HG03439 (cell line): ENCODE measurements at regions not wholly inside any gene's neighbourhood (a gene's known extent, or its start where the extent isn't known, plus 50 kb on each side); places are given as distances from the start of the nearest gene placed in this dataset.

Experiments
- ATAC-seq: cut with Tn5 transposase; IDR thresholded peaks from one replicate; pipeline ENCODE4 v1.9.1; 2021; ENCODE audit warnings: mild to moderate bottlenecking, moderate library complexity; ENCODE audit not compliant: unreplicated experiment

DNA sequence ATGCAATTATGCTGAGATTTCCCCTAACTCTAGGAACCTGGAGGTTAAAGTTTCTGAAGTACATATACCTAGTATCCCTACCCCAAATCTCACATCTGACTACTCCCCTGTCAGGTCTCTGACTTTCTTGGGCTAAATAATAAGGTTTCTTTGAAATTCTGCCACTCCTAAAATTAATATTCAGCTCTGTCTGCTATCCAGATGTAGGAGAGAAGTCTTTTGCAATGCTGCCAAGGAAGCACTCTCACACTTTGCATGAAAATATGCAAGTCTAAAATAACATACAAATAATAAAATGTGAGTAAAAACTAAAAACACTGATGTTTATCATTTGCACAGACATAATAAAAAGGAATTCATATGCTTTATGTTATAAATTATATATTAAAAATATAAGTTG lies 196.9 kb upstream of the LRFN5 start:
- ATAC-seq = no peak

DNA sequence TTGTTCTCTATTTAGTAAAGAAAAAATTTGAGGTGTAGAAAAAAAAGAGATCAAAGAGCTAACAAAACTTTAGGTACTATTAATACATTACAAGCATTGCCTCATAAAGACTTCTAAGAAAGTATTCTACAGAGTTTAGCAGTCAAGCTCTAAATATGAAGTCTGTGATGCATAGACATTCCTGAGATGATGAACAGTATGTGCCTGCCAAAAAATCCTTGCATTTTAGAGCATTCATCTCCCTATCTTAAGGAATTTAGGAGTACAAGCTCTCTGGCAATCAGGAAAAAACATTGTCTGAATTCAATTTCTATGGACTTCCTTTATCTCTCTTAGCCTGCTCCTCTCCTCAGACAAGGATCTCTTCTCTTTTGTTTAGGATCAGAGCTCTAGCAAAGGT lies 202.6 kb upstream of the LRFN5 start:
- ATAC-seq = no peak

DNA sequence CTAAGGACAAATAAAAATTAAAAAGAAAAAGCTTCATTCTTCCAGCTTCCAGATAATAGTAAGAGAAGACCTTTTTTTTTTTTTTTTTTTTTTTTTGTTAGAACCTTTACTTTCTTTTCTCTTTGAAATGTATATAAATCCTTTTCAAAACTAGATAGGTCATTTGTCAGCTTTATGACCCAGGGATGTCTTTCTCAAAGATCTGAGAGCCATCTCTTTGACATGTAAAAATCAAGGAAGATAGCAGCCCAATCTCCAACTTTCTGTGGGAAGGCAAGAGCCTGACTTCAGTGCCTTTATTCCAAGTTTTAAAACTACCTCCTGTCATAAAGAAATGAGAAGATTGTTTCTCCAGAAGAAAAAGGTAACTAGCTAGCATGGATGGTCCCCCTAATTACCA lies 203.3 kb upstream of the LRFN5 start:
- no peak for ATAC-seq

DNA sequence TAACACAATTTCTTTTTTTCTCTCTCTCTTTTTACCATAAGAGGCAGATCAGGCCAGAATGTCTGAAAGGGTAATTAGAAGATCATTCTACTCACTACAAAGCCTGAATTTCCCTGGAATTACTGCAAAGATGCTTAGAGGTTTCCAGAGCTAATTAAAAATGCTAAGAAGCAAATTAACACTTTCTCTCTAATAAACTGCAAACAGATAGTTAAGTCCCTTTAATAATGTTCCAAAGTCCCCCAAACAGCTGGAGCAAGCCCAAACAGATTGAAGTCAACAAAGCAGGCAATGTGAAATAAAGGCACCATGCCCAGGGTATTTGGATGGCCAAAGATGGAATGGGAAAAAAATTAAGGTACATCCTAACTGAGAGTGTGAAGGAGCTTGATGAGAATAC lies 208.8 kb upstream of the LRFN5 start:
- no peak for ATAC-seq

DNA sequence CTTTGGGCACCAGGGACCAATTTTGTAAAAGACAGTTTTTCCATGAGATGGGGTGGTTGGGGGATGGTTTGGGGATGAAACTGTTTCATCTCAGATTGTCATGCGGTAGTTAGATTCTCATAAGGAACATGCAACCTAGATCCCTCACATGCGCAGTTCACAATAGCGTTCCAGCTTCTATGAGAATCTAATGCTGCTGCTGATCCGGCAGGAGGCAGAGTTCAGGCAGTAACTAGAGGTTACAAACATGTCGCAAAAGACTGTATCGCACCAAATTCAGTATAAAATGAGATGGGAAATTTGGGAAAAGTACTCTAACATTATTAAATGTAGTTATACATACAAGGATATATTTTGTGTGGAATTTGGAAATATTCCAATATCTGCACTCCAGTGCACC lies 213.2 kb upstream of the LRFN5 start:
- ATAC-seq = no peak

DNA sequence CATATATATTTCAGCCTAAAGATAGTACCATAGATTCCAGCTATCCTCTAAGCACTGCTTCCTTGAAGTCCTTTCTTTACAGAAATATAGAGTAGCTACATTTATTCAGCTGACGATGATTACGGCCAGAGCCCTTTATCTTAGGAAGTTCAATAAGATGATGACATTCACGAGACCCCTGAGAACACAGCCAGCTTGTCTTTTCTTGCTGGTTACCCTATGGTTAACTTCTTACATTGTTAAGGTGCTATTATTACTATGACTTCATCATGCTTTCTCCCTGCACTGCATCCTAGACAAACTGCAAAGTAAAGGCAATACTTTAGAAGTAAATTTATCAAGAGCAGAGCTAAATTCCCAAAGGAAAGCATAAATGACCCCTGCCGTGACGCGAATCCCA lies 214.4 kb upstream of the LRFN5 start:
- ATAC-seq = no peak

DNA sequence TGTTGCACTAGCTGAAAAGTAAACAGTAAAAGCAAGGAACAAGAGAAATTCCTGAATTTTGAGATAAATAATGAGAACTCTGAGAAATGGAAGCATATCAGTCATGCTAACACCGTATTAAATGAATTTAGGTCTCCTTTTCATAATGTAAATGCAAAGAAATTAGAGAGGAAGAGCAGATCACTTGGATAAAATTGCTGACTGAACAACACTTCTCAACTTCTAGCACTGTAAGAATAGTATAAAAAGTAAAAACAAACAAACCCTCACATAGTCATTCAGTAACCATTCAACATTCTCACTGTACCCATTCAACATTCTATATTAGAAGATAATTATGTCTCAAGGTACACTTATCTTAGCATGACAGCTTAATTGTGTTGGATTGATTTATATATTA lies 217.3 kb upstream of the LRFN5 start:
- ATAC-seq = no peak

DNA sequence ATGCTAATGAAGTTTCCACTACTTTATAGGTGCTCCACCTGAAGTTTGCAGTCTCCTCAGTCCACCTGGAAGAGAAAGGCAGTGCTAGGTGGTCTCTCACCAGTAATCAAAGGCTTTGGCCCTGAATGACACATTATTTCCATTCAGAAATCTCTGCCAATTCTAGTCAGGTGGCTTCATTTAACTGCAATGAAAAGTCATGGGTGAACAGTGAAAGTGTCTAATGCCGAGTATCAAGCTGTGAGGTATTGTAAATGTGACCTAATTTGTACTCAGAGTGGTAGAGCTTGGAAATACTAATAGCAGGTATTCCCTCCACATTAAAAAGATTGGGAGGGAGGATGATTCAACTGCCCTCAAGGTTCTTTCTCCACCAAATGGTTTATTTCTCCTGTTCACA lies 220.9 kb upstream of the LRFN5 start:
- ATAC-seq = no peak

DNA sequence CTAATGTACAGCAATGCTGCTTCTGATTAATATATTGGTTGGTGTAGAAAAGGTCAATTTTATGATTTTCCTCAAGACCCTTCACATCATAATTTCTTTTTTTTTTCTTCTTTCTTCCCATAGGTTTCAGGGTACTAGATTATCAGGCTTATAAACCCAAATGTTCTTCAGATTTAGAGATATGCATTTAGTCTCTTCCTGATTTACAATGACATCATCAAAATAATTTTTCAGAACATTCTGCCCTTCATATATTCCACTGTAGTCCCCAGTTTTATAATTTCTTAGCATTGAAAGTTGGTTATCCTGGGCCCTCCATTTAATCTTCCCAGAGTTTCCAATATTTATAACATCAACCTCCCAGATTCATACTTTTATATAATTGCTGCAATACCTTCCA lies 226.7 kb upstream of the LRFN5 start:
- no peak for ATAC-seq

DNA sequence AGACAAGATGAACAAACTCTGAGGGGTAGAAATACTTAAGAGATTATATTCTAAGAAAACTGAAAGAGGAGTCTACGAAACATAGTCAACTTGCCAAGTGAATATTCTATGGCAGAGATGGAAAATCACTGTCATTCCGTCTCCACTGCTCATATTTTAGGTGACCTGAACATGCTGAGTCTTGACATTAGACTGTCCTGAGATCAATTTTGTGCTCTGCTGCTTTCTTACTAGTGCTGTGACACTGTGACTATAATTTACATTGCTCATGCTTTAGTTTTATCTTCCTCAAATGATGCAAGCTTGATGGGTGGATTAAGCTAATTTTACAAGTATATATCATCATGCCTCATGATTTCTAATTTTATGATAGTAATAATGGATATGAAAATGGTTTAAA lies 228.2 kb upstream of the LRFN5 start:
- ATAC-seq = no peak

DNA sequence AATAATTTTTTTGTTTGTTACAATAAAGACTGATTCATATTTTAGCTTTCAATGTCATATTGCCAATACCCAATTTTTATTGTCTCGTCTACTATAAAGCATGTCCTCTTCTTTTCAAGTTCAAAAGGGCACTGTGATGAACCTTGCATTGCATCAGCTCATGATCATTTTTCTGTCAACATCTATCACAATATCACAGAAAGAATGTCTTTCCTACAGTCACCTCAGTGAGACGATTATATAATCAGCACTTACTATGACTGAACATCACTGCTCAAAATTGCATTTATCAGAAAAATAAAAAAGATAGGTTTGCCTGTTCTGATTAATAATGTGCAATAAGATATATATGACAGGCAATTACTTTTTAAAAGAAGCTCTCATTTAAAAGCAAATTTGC lies 228.7 kb upstream of the LRFN5 start:
- no peak for ATAC-seq

DNA sequence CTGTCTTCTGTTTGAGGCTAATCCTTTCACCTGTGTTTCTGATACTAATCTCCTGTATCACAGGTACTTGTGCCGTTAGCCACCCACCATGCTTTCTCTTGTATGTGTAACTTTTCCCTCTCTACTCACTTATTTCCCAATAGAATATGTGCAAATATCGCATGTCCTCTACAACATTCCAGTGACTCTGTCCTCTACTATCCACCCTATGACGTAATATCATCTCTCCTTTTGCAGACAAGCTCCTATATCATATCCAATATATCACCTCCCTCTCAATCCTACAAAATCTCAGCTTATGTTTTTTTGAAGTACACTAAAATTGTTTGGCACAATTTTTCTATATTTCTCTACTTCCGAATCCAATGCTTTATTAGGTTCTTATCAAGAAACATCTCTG lies 232.6 kb upstream of the LRFN5 start:
- ATAC-seq = no peak

DNA sequence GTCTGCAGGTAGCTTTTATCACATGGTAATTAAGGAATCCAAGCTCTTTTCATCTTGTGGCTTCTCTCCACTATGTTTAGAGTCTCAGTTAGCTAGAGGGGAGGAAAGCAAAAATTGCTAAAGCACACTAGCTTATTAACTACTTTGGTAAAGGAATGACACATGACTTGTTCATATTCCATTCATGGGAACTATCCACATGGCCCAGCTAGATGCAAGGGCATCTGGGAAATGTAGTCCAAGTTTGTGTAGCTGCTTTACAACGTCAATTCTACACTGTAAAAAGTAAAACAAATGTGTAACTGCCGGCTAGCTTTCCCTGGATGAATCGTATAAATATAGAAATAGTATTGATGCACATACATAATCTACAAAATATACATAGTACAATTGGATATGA lies 244.5 kb upstream of the LRFN5 start:
- no peak for ATAC-seq

DNA sequence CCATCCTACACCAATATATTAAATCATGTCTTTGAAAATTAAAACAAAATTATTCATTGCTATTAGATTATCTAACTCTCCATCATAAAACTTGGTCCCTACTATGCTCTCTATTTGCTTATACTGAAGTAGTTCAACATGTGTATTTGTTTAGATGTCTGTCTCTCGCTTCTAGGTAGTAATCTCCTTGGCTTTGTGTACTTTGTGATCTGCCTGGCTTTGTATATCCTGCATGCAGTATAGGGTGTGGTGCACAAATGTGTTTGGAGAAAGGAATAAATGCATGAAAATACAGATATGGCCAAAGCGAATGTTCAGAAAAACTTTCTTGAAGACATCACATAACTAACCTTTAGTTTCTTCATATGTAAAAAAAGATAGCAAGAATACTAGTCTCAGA lies 246.6 kb upstream of the LRFN5 start:
- ATAC-seq = no peak

DNA sequence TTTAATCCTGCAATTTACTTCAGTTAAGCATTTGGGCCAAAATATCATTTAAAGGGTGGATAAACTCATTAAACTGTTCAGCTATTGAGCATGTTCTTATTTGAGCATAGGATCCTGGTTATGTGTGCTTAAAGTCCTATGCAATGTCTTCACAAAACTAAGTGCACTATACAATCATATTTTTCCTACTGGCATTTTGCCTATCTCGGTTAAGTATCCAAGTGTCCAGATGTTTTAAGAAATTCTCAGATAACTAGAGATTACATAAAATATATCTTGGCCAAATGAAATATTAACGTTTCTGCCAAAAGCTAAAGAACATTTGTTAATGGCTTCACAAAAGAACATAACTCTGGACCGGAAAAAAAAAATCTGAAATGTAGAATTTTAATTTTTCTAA lies 250.8 kb upstream of the LRFN5 start:
- ATAC-seq = no peak

DNA sequence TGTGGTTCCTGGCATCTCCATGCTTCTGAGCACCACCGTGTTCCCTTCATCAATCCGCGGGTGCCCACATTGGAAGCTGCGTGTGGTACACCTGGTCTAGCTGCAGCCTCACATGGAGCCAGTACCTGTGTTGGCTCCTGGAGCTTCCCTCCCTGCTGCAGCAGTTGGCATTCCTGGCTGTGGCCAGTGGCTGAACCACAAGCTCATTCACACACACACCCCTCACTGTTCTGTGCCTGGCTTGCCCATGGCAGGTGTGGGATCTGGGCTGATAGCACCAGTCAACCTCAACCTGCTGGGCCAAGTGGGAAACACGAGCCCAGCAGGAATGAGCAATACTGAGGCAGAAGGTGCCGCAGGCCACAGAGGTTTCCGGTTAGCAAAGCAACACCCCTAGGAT lies 256.2 kb upstream of the LRFN5 start:
- no peak for ATAC-seq

DNA sequence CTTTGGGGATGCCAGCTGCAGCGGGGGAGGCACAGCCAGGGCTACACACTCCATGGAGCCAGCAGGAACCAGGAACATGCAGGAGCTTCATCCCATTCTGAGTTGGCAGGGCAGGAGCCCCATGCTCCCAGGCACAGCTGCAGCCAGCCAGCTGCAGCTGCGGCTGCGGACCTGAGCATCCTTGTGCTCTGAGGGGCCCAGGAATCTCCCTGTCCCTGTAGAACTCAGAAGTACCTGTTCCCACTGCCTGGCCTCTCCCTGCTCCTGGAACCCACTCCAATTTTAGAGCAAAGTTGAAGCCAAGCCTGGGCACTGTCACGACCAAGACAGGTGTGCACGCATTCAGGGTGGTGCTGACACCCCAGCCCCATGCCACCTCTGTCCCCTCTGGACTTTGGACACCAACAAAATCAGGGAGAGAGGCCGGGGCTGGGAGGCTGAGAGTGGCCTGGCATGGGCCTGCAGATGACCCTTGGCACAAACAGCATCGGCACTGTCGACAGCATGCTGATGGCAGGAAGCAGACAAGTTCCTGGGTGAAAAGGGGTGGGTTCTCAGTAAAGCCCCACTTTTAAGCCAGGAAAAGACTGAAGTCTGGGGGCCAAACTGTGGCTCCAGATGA lies 257.3 kb upstream of the LRFN5 start:
- ATAC-seq = no peak

DNA sequence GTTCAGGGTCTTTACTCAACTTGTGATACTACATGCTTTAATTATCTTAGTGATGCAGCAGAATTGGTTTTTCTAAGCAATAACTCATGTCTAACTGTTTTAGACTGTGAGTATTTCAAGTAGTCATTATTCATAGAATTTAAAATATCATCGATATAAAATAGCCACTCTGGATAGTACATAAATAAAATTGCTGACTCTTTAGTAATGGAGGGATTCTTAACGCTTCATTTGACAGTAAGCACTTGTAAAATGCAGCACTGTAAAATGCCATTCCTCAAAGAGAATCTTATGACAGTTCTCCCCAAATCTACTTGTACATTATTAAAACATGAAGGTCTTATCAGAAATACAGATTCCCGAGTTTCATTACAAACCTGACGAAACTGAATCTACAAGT lies 262.8 kb upstream of the LRFN5 start:
- no peak for ATAC-seq

DNA sequence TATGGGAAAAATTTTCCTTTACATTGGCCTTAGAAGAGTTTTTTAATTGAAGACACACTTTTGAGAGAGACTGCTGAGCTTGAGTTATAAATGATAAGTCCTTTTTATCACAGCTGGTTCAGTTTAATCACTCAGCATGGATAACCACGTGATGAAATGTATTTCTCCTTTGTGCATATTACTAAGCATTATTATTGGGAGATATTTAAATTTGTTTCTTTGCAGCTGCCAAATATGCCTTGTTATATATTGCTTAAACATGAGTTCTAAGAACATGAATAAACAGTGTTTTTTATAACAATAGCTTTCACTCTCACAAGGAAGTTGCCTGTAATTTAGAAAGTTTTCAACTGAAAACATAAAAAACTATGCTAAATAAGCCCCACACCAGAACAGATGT lies 293.5 kb upstream of the LRFN5 start:
- ATAC-seq = no peak

DNA sequence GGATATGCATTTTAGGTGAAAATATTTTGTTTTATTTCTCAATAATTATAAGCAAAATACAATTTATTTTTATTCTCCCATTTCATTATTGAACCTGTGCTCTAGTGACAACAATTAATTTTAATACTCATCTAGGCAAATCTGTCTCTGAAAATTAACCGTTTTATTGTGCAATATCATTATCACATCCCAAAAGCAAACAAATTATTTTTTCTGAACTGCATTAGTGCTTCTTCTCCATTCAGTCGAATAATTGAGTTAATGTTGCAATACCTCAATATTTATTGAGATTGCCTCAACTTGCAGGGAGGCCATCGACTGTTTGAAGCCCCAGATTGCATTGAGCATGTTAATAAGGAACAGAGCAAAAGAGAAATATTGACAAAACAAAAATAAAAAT lies 303.2 kb upstream of the LRFN5 start:
- no peak for ATAC-seq

DNA sequence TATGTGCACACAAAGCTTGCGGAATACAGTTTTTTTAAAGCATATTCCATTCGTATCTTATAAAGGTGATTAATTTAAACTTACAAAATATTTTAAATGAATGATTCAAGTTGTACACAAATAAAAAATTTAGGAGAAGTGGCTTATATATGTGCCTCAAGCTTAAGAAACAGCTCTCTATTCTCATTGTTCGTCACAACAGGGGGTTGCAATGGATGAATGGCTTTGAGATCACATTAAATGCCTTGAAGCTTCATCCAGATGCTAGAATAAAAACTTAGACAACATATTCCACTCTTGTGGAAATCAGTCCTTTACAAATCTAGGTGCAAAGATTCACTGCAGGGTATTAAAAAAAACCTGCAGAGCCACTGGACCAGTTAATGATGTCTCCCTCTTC lies 303.9 kb upstream of the LRFN5 start:
- ATAC-seq = no peak

DNA sequence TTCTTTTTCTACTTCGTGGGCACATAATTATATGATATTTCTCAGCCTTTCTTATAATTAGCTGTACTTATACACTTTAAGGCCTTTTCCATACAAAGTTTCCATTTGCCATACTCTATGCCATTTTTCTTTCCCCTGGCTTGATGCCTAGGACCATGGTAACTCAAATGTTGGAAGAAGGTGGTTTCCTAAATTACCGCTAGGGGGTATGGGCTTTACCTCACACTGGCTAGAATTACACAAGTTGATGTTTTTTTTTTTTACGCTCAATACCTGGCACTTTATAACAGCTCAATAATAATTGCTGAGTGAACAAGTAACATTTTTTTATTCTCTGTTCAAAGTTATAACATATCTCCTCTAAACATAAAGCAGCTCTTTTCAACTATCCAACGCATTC lies 306.8 kb upstream of the LRFN5 start:
- no peak for ATAC-seq

DNA sequence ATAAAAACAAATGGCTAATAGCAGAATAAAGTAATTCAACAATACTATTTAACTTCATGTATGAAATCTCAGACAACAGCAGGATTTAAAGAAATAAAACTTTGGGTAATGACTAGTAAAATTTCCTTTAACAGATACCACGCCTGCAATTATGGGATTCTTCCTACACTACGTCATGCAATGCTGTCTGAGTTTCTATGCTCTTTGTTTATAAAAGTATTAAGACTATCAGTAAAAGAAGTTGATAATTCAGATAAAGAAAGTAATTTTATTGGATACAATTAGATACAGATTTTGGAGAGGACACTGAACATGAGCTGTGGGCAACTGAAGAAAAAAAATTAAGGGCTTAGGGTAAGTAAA lies 308.4 kb upstream of the LRFN5 start:
- no peak for ATAC-seq
